Renal cortex interstitium (tissue), 11 donors: ENCODE measurements at regions not wholly inside any gene's neighbourhood (a gene's known extent, or its start where the extent isn't known, plus 50 kb on each side); places are given as distances from the start of the nearest gene placed in this dataset.

ENCODE experiments used
- DNase-seq, 11 donors: peaks; one replicate each; pipeline ENCODE4 v3.0.0-alpha.2; 2013; ENCODE audit warnings: low read depth in 9 of 11, low spot score in 4 of 11; ENCODE audit errors: extremely low read depth in 1 of 11

DNA sequence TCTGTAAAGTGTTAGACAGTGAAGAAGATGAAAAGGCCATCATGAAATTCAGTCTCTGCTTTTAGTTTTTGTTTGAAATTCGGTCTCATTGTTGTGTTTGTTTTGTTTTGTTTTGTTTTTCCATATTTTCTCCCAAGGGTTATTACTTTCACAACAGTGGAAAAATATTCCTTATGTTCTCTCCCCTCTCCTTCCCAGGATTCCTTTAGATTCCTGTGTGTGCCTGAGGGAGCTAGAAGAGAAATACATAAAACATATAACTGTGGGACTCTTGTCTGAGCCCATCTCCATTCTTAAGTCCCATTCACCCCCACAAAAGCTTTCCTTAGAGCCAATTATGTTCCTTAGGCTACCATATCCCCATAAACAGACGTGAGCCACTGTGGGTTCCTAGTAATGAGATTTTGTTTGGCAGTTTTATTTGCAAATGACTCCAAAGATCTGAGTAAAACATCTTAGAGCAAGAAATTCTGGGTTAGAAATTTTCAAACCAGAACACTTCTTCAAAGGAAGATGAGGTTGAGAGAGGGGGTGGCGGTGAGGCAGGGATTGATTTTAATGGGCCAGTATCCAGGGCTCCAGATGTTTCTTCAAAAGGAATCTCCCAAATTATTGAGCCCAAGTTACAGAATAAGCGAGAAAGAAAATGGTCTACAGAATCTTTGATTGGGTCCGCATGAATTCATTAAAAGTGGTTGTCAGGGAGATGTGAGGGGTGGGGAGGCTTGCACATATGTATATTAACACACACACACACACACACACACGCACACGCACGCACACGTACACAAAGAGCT lies 157.8 kb upstream of the TNP1 start:
- DNase-seq = no peak

DNA sequence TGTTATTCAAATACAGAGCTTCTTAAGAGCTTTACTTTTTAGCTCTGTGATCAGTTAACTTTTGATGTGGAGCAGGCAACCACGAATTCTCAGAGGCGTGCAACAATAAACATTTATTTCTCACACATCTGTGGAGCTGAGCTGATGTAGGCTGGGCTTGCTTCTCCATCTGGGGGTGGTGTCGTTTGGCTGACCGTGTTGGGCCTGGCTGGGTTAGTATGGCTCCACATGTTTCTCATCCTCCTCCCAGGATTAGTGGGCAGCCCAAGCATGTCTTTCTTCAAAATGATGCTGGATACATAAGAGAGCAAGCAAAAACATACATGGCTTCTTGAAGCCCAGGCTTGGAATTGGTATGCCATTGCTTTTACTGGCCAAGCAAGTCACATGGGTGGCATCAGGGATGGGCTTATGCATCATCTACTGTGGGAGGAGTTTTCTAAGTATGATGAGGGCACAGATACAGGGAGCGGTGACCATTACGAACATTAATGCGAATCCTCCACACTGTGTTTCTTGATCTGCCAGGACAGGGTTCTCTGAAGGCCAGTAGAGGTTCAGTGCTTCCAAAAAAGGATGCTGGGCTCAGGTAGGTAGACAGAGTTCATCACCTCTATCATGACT lies 157.0 kb upstream of the TNP1 start:
- no peak for DNase-seq

DNA sequence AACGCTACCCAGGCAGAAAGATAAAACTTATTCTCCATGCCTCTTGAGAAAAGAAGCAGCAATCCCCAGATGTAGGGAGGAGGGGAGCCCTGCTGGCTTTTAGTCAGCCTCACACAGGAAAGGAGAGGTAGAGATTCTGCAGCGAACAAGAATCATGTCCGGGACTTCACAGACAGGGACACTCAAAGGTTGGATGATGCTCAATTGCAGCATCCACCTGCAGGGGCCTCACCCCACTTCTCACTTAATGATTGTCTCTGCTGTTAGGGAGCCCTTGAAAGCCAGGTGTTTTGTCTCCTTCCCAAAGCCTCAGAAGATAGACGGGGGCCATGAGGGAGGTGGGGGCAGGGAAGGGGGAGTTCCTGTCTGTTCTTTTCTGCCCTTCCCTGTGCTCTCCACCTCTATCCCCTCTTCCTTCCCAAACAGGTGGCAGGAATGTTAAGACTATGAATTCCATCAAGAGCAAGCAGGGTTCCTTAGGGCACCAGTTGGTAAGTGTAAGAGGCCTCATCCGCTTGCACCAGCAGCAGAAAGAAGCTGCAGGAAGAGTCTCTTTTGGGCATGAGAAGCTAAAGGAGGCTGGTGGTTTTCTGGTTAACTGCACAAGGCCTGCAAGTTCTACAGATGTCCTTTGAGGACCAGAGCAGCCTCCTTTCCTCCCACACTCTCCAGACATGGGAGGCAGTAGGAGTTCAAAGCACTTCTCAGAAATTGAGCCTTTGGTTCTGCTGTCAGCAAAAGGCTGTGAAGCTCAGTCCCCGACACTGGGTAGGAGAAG lies 154.7 kb upstream of the TNP1 start:
- DNase-seq = no peak

DNA sequence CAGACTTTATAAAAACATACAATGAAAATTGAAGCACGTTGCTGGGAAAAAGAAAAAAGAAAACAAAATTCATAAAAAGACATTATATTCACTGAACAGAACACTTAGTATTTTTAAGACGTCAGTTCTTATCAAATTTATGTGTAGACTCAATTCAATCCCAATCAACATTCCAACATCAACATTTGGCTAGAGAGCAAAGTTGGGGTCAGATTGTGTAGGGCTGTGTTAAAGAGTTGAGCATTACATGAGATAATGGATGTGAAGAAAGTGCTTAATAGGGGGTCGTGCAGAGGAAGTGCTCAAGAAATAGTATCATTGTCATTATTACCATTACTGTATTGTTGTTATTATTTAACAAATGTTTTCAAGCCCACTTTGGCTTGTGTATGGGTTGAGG lies 154.1 kb upstream of the TNP1 start:
- DNase-seq = no peak

DNA sequence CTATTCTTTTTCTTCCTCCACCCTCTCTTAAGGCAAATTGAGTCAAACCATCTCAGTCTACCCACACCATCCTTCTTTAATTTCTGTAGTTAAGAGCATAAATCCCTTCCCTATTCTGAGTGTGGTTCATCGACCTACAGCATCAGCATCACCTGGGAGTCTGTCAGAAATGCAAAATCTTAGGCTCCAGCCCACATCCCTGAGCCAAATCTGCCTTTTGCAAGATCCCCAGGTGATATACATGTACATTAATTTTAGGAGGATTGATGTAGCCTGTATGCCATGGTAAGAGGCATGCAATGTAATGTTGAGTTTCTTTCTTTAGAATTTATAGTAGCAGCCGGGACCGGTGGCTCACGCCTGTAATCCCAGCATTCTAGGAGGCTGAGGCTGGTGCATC lies 151.7 kb upstream of the TNP1 start:
- DNase-seq = no peak

DNA sequence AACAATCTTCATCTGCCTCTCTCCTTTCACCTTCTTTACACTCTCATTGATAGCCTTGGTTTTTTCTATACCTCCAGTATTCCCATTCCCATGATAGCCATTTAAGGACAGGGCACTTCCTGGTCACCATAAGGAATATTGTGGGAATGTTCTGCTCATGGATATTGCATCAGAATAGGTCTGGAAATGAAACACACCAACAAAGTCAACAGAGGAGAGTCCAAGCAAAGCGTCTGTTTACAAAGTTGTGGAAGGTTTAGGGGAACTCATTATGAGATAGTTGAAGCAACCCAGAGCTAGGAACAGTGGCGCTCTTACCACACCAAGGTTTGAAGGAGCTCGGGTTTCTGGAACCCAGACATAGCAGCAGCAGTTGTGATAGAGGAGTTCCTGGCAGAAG lies 150.3 kb upstream of the TNP1 start:
- DNase-seq = no peak

DNA sequence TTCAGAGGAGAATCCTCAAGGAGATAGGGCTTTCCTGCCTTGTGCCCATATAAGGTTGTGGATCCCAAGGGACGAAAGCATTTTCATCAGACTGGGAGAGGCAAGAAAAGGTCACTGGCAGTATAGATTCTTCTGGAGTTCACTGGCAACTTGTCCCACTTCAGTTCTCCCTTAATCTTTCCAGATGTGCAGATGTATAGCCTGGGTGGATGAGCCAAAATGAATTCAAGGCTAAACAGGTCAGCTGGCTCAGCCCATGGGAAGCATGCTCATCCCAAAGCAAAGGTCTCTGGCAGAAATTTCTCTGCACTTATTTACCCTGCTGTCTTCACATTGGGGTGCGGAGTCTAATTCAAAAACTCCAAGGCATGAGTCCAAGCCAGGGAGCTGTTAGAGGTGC lies 148.9 kb upstream of the TNP1 start:
- DNase-seq = no peak

DNA sequence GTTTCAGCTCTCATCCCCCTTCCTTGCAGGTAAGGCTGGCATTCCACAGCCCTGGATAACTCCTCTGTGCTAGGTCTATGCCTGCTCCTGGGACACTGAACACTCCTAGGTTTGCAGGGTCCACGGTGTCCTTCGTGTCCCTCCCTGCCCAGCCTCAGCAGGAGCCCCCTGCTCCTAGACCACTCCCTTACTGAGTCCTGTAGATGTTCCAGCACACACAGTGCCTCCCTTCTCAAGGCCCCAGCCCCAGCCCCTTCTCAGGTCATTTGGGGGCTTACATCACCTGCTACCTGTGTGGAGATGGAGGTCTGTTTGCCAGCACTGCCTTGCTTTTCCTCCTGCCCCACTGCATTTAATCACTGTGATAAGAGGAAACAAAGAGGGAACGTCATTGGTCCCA lies 146.4 kb upstream of the TNP1 start:
- DNase-seq = no peak

DNA sequence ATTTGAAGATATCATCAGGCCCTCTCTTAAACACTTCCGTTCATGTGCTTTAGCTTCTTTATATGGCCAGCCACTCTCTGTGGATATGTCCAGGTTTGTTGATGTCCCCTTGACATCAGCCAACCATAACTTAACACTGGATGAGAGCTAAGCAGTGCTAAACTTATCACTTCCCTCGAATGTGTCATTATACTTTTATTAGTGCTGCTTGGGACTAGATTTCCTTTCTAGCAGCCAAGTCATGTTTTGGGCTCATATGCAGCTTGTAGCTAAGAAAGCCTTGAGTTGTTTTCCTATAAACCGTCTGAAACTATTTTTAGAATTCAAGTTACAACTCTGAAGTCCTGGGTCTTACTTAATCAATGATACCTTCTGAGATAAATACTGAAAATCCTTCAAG lies 144.8 kb upstream of the TNP1 start:
- no peak for DNase-seq

DNA sequence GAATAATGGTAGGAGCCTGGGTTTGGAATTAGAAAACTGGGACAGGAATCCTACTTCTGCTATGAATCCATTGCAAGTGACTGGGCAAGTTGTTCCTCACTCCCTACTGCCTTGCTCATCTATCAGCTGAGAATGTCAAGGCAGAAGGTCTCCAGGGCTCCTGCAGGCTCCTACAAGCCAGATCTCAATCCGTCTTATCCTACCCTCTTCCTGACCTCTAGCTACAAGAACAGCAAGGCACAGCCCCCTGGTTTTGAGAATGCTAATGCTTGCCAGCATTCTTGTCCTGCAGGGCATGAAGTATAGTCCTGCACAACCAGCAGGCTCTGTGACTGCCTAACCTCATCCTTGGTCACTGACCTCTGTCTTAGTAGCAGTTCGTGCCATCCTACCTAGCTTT lies 141.9 kb upstream of the TNP1 start:
- DNase-seq = no peak

DNA sequence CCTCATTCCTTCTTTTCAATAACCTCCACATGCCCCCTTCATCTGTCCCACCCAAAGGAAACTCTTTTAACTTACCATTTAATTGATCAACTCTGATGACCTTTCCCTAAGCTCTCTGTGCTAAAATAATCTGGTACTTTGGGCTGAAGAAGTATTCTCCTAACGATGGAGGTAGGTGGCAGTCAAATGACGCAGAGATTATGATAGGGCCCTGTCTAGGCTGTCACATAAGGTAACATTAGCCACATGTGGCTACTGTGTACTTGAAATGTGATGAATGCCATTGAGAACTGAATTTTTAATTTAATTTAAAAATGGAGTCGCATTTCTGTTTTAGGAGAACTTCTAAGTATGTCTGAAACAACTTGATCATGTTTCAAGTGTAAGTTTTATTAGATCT lies 140.5 kb upstream of the TNP1 start:
- DNase-seq = no peak

DNA sequence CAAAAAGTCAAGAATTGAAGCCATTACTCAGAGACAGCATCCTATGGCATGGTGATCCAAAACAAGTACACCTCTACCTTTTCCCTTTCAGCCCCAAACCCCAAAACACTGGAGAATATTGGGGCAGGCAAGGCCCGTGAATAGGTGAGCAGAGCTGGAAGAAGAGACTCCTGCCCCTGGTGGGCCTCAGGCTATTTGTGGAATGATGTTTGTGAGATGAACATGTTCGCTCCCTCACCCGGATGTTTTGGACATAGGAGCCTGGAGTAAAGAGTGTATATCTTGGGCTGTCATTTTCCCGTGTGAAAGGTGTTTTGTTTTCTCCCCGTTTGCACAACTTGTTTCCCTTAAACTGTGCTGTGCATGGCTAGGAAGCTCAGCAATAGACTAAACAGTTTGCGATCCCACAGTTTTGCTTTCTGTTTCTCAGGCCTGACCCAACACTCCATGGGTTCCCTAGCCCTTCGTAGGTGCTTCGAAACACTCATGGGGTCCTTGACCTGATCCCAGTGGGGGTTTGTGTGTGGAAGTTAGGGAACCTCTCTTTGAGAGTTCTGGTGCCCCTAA lies 136.5 kb upstream of the TNP1 start:
- DNase-seq = no peak

DNA sequence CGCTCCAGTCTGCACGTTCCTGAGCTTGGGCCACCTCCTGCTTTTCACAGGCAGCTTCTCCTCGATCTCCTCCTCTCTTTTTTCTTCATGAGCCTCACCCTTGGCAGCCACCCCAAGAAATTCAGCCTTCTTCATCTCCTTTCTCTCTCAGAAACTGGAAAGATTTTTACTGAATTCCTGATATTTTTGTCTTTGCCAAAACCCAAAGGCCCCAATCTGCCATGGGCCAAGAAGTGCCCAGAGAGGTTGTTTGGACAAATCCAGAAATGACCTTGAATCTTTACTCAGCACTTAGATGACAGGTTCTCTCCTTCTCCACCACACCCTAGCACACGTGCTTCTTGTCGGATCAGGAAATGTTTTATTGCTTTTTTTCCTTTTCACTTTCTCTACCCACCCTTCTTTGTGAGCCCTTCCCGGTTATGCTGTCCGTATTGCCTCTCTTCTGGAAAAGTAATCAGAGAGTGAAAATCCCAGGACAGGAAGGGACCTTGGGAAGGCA lies 134.5 kb upstream of the TNP1 start:
- DNase-seq = no peak

DNA sequence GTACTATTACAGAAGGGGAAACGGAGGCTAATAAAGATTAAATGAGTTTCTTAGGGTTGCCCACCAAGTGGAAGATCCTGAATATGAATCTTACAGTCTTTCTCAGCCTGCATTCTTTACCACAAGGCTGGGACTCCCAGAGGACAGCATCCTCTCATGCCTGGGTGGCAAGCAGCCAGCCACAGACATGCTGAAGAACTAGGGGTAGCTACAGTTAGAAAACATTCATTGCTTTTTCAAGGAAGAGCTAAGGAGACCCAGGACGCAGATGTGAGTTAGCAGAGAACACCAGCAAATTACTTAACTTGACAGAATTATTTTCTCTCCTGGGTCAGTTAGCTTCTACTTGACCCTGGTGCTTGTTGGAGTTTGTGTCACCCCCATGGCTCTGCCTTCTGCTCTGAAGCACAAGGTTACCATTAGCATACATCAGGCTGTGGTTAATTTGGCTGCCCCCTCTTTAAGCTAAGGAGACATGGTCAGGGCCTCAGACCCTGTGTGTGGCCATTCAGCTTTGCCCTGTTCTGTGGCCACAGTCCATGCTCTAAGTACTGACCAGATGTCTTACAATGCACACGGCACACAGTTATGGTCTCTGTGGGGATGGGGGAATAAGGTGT lies 132.3 kb upstream of the TNP1 start:
- DNase-seq = no peak

DNA sequence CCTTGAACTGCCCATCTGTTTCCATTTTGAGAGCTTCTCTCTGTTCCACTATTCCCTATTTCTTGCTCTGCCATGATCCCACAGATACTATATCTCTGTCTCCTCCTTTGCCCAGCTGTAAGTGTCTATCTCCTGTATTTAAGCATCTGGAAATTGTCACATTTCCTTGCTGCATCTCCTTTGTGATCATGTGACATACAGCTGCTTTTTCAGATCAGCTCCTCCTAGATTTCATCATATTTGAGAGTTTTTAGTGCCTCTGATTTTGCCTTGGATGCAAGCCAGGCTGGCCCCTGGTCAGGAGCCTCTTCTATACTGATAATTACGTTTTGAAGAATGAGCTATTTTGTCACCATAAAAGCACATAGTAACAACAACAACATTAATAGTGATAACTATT lies 131.7 kb upstream of the TNP1 start:
- peak in 2 of 11 donors; percentile 40 for DNase-seq

DNA sequence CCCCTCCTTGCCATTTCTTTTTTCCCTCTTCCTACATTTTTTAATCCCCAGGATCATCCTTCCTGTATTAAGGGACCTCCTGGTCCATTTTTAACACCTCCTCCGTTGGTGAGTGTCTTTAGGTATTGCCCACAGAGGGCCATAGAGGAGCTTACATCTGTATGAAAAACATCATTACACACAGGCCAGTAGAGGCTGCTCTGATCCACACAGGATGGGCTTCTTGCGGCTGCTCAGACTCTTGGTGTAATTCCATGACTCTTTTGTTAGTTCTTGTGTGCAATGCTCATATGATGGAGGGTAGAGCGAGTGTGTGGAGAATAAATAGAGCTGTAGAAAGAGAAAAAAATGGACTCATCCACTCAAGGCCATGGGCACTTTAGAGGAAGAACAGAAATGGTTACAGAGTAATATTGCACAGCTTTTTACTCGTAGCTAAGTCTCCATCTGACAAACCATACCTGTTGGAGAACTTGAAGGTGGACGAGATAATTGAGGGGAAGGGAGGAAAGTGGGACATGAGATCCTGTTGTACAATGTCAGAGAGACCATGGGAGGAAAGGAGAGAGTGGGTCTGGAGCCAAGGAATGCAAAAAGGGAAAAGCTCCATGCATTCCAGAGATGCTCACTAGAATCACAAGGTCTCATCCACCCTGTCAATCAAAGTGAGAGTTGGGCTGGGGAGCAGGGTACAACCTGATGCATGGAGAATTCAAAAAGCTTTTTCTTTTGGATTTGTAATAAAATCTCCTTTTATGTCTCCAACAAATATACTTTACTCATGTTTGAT lies 129.7 kb upstream of the TNP1 start:
- no peak for DNase-seq

DNA sequence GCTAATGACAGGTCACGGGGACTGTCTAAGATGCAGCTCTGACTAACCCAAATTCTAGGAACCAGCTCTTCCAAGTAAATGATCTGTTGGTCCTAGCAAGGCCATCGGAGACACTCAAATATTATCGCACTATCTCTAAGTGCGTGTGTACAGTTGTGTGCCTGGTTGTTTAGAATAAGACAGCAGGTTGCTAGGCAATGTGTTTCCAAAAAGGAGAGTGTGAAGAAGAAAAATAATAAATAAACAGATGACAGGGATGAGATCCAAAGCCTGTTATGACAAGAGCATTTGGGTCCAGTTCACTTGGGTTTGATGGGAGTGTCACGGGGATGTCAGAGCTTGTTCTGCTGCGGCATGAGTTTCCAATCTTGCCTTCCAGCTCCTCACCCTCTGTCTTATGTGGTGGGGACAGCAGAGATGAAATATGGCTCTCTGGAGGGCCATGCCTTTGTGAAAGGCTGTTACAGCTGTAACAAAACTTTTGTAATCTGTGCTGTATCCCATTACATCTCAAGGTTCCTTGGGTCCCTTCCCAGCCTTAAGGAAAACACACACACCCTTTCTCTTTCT lies 127.5 kb upstream of the TNP1 start:
- DNase-seq = peak in 2 of 11 donors; percentile 37 to 48

DNA sequence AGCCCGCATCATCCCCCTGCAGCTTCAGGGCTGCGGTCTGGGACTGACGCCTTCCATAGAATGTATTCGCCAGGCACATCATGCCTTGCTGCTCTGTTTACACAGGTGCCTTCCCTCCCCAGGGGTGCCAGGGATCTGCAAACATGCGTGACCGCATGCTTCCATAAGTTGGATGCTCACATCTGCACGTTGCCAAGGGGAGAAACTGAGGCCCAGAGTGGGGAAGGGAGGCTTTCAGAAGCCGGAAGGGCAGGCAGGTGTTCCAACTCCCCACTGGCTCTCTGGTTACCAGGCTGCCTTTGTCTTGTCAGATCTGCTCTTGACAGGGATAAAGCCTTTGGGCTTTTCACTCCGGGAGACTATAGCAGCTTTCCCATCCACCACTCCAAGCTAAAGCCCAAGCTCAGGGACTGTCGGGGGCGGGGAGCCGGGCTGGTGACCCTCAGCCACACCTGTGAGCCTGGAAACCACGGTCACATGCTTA lies 125.8 kb upstream of the TNP1 start:
- no peak for DNase-seq
